ENCODE measurements at regions not wholly inside any gene's neighbourhood (a gene's known extent, or its start where the extent isn't known, plus 50 kb on each side); places are given as distances from the start of the nearest gene placed in this dataset.
"Not testable (repeated sequence)": the region's sequence is repeated elsewhere in the genome, so short reads cannot be mapped to it uniquely, and the experiment has no call there.

- H3K27me3 ChIP-seq (ENCODE audit: insufficient read depth, poor library complexity, severe bottlenecking) = not testable (repeated sequence)
Measured at GRCh38 chr20:12759493-12759892, 249.3 kb upstream of the SPTLC3 start.

GRCh38 chr20:12762725-12763124 is 246.0 kb upstream of the SPTLC3 start:
- no peak for TF ChIP-seq POLR2AphosphoS5 (IDR thresholded peaks at IDR 0.05; ENCODE audit: low read depth)
- no peak for TF ChIP-seq SPI1 (IDR thresholded peaks at IDR 0.05; ENCODE audit: borderline replicate concordance, low read depth)
- no peak for TF ChIP-seq GABPA (IDR thresholded peaks at IDR 0.05; ENCODE audit: low read depth)
- TF ChIP-seq CTCF (IDR thresholded peaks at IDR 0.05; ENCODE audit: insufficient read depth, low read length) = no peak
- TF ChIP-seq REST (IDR thresholded peaks at IDR 0.05; ENCODE audit: insufficient replicate concordance, low read depth) = no peak
- Histone ChIP-seq H3K27me3 (ENCODE audit: insufficient read depth, poor library complexity, severe bottlenecking) (peaks cover 3% of the 10 kb centered on the region), H3K27ac (replicated peaks) (no peak overlapping the region), H3K4me3 (replicated peaks; ENCODE audit: insufficient read depth, low read length) (no peak overlapping the region)
- DNase-seq (ENCODE audit: low read depth in 1 of 2, low spot score in 1 of 2) = no peak

More at GRCh38 chr20:12759493-12759892, 249.3 kb upstream of the SPTLC3 start:
- not testable (repeated sequence) for H3K27ac ChIP-seq (replicated peaks); DNase-seq (ENCODE audit: low read depth in 1 of 2, low spot score in 1 of 2); H3K4me3 ChIP-seq (replicated peaks; ENCODE audit: insufficient read depth, low read length)

- no peak for TF ChIP-seq POLR2AphosphoS5 (IDR thresholded peaks at IDR 0.05; ENCODE audit: low read depth)
- DNase-seq (ENCODE audit: low read depth in 1 of 2, low spot score in 1 of 2) = no peak
- Histone ChIP-seq H3K4me3 (replicated peaks; ENCODE audit: insufficient read depth, low read length) (no peak overlapping the region), H3K27me3 (ENCODE audit: insufficient read depth, poor library complexity, severe bottlenecking) (peaks cover 3% of the 10 kb centered on the region), H3K27ac (replicated peaks) (no peak overlapping the region)
Measured at GRCh38 chr20:12763406-12763805, 245.4 kb upstream of the SPTLC3 start.

- peaks cover 3% of the 10 kb centered on the region for H3K27me3 ChIP-seq (ENCODE audit: insufficient read depth, poor library complexity, severe bottlenecking)
- no peak for TF ChIP-seq REST (IDR thresholded peaks at IDR 0.05; ENCODE audit: insufficient replicate concordance, low read depth)
- TF ChIP-seq GABPA (IDR thresholded peaks at IDR 0.05; ENCODE audit: low read depth) = no peak
- TF ChIP-seq SPI1 (IDR thresholded peaks at IDR 0.05; ENCODE audit: borderline replicate concordance, low read depth) = no peak
- TF ChIP-seq POLR2AphosphoS5 (IDR thresholded peaks at IDR 0.05; ENCODE audit: low read depth) = no peak
- TF ChIP-seq CTCF (IDR thresholded peaks at IDR 0.05; ENCODE audit: insufficient read depth, low read length) = no peak
- no peak overlapping the region for H3K27ac ChIP-seq (replicated peaks)
- DNase-seq (ENCODE audit: low read depth in 1 of 2, low spot score in 1 of 2) = no peak
- no peak overlapping the region for H3K4me3 ChIP-seq (replicated peaks; ENCODE audit: insufficient read depth, low read length)
Measured at GRCh38 chr20:12764053-12764452, 244.7 kb upstream of the SPTLC3 start.

- no peak overlapping the region for H3K27ac ChIP-seq (replicated peaks)
- DNase-seq (ENCODE audit: low read depth in 1 of 2, low spot score in 1 of 2) = no peak
- peaks cover 3% of the 10 kb centered on the region for H3K27me3 ChIP-seq (ENCODE audit: insufficient read depth, poor library complexity, severe bottlenecking)
- TF ChIP-seq CTCF (IDR thresholded peaks at IDR 0.05; ENCODE audit: insufficient read depth, low read length) = no peak
- no peak for TF ChIP-seq REST (IDR thresholded peaks at IDR 0.05; ENCODE audit: insufficient replicate concordance, low read depth)
- no peak for TF ChIP-seq POLR2AphosphoS5 (IDR thresholded peaks at IDR 0.05; ENCODE audit: low read depth)
- no peak for TF ChIP-seq GABPA (IDR thresholded peaks at IDR 0.05; ENCODE audit: low read depth)
- TF ChIP-seq SPI1 (IDR thresholded peaks at IDR 0.05; ENCODE audit: borderline replicate concordance, low read depth) = no peak
- H3K4me3 ChIP-seq (replicated peaks; ENCODE audit: insufficient read depth, low read length) = no peak overlapping the region
Measured at GRCh38 chr20:12764851-12765250, 243.9 kb upstream of the SPTLC3 start.

Measured in HL-60 (cell line).